IMR-90 (cell line): ENCODE measurements at regions not wholly inside any gene's neighbourhood (a gene's known extent, or its start where the extent isn't known, plus 50 kb on each side); places are given as distances from the start of the nearest gene placed in this dataset.

Experiments
- FOS ChIP-seq: fragments of 150-350 bp; IDR thresholded peaks from 2 replicates; pipeline ENCODE4 v1.6.1; 2016; ENCODE audit warnings: low read depth, low read length
- POLR2A ChIP-seq: IDR thresholded peaks from 2 replicates; pipeline ENCODE4 v1.6.1; 2012; ENCODE audit warnings: mild to moderate bottlenecking, low read depth, low read length
- RCOR1 ChIP-seq: IDR thresholded peaks from 2 replicates; pipeline ENCODE4 v1.6.1; 2012; ENCODE audit warnings: mild to moderate bottlenecking, low read length, improper control_type of control experiment; ENCODE audit not compliant: insufficient replicate concordance
- RFX5 ChIP-seq: IDR thresholded peaks from 2 replicates; pipeline ENCODE4 v1.8.0; 2012; ENCODE audit warnings: low read depth, mild to moderate bottlenecking, low read length, moderate library complexity
- SMC3 ChIP-seq: fragments of 150-350 bp; IDR thresholded peaks from 2 replicates; pipeline ENCODE4 v1.6.1; 2016; ENCODE audit warnings: low read depth, mild to moderate bottlenecking, antibody characterized with exemption, low read length, moderate library complexity
- TF ChIP-seq, protein P1 (sequence below): conservative IDR thresholded peaks from 2 replicates; pipeline ENCODE4 v1.5.1; 2012; ENCODE audit warnings: mild to moderate bottlenecking, low read depth, low read length, improper control_type of control experiment
- TF ChIP-seq, protein P2 (sequence below): fragments of 150-350 bp; IDR thresholded peaks from 2 replicates; pipeline ENCODE4 v1.6.1; 2017; ENCODE audit warnings: mild to moderate bottlenecking, antibody characterized with exemption, low read length, low read depth

DNA sequence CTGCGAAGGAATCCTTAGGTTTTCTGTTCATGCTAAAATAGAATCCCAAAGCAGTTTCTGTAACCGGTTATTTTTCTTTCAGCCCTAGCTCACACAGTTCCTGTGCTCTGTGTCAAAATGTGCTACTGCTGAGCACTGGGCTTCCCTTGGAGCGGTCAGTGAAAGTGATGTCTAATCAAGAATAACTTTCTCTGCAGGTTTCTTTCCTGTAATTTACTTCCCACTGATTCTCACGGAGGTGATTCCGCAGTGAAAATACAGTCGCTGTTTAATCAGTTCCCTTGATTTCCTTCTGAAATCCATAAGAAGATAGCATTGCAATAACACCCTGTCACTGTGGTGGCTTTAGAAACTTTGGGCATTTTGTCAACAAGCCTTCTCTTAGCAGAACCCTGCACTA lies 112.0 kb upstream of the ISL1 start:
- TF ChIP-seq, protein P1, sequence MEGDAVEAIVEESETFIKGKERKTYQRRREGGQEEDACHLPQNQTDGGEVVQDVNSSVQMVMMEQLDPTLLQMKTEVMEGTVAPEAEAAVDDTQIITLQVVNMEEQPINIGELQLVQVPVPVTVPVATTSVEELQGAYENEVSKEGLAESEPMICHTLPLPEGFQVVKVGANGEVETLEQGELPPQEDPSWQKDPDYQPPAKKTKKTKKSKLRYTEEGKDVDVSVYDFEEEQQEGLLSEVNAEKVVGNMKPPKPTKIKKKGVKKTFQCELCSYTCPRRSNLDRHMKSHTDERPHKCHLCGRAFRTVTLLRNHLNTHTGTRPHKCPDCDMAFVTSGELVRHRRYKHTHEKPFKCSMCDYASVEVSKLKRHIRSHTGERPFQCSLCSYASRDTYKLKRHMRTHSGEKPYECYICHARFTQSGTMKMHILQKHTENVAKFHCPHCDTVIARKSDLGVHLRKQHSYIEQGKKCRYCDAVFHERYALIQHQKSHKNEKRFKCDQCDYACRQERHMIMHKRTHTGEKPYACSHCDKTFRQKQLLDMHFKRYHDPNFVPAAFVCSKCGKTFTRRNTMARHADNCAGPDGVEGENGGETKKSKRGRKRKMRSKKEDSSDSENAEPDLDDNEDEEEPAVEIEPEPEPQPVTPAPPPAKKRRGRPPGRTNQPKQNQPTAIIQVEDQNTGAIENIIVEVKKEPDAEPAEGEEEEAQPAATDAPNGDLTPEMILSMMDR: no peak
- no peak for TF ChIP-seq SMC3
- TF ChIP-seq, protein P2, sequence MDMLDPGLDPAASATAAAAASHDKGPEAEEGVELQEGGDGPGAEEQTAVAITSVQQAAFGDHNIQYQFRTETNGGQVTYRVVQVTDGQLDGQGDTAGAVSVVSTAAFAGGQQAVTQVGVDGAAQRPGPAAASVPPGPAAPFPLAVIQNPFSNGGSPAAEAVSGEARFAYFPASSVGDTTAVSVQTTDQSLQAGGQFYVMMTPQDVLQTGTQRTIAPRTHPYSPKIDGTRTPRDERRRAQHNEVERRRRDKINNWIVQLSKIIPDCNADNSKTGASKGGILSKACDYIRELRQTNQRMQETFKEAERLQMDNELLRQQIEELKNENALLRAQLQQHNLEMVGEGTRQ: no peak
- TF ChIP-seq POLR2A: no peak
- TF ChIP-seq RCOR1: no peak
- TF ChIP-seq FOS: no peak
- no peak for TF ChIP-seq RFX5
